ENCODE measurements at regions not wholly inside any gene's neighbourhood (a gene's known extent, or its start where the extent isn't known, plus 50 kb on each side); places are given as distances from the start of the nearest gene placed in this dataset.

DNA sequence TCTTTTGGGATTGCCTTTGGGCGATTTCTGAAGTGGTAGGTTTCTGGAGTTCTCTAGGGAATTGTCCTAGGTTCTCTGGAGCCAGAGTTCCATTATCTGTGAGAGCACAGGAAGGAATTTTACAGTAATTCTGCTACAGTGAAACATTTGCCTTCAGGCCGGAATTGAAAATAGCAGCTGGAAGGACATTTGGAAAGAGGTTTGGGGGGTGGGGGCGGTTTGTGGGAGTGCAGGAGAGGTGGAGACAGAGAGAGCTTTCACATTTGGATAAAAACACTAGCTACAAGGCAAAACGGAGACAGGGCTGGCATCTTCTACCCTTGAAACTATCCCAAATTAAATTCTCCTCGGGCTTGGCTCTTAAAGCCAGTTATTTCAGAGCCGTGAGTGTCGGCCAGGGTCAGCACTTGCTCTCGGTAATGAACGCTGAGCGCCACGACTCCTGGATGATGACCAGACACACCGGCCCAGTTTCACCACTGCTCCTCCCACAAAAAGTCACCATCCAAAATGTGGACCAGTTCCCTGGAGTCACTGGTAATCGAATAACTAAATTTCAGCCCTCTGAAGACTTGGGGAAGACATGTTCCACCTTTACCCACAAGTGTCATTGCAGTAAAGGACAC, 67.7 kb upstream of the TANC2 start:
- Histone ChIP-seq H3K4me3 (no peak overlapping the region), H3K4me1 (ENCODE audit: low read depth) (no peaks in the 10 kb centered on the region), H3K36me3 (ENCODE audit: low read depth) (no peaks in the 10 kb centered on the region), H3K9me3 (no peaks in the 10 kb centered on the region)
- TF ChIP-seq, protein P1, sequence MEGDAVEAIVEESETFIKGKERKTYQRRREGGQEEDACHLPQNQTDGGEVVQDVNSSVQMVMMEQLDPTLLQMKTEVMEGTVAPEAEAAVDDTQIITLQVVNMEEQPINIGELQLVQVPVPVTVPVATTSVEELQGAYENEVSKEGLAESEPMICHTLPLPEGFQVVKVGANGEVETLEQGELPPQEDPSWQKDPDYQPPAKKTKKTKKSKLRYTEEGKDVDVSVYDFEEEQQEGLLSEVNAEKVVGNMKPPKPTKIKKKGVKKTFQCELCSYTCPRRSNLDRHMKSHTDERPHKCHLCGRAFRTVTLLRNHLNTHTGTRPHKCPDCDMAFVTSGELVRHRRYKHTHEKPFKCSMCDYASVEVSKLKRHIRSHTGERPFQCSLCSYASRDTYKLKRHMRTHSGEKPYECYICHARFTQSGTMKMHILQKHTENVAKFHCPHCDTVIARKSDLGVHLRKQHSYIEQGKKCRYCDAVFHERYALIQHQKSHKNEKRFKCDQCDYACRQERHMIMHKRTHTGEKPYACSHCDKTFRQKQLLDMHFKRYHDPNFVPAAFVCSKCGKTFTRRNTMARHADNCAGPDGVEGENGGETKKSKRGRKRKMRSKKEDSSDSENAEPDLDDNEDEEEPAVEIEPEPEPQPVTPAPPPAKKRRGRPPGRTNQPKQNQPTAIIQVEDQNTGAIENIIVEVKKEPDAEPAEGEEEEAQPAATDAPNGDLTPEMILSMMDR (IDR thresholded peaks at IDR 0.05), result no peak
- ATAC-seq (no peak), DNase-seq (no peak)
- intact Hi-C loops (cut with DNase I, micrococcal nuclease), result no loop called here

DNA sequence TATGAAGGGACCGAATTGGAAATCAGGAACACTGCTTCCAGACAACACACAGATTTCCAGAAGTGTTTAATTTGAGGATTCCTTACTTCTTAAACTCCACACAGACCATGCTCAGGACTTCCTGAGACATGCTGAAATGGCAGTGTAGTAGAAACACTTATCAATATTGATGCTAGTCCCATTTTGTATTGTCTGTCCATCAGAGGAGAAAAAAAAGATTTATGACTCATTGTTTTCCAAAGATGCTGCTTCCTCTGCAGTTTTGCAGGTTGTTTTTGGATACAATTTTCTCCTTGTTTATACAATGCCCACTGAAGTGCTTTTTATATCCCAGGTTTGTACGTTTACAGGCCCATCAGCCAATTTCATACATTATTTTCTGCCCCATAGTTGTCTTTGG, 68.3 kb upstream of the TANC2 start:
- H3K4me3 ChIP-seq, result no peak overlapping the region
- ATAC-seq (no peak), DNase-seq (no peak)
- TF ChIP-seq, protein P1 (IDR thresholded peaks at IDR 0.05), result no peak
- H3K36me3 ChIP-seq (ENCODE audit: low read depth), result no peaks in the 10 kb centered on the region
- intact Hi-C loops (cut with DNase I, micrococcal nuclease), result no loop called here
- H3K9me3 ChIP-seq, result no peaks in the 10 kb centered on the region
- no peaks in the 10 kb centered on the region for H3K4me1 ChIP-seq (ENCODE audit: low read depth)

DNA sequence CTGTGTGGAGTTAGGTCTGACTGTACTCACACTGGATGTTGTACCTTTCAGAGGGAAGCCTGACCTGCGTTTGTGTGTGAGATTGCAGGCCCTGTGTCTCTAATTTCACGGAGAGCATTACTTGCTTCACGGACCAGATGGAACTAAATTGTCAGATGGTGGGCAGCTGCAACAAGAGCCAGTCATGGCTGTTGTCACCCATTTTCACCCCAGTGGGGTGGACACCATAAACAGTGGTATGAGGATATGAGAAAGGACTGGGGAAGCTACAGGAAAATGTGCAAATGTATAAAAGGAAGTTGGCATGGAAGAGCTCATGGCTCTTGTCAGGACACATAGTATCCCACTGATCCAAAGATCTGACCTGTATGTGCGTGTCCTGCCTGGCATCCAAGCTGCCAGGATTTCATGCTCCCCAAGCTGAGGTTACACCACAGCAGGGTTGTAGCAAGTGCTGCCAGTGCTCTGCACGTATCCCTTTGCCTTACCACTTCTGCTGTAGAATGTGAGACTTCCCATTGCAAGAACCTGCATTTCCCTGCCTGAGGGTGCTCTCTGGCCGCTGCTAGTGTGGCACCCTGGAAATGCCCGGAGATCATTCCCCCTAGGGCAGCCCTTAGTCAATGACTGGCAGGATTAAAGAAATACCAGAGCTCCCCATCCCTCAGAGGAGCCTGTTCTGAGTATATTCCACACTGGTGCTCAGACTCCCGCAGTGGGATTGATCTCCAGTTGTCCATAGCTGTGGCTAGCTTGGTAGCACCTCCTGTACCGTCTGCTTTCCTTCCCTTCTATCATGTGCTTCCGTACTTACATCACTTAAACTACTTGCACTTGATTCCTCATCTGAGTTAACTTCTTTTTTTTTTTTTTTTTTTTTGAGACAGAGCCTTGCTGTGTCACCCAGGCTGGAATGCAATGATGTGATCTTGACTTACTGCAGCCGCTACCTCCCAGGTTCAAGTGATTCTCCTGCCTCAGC, 70.4 kb upstream of the TANC2 start:
- no peaks in the 10 kb centered on the region for H3K36me3 ChIP-seq (ENCODE audit: low read depth)
- ATAC-seq, result no peak
- H3K9me3 ChIP-seq, result no peaks in the 10 kb centered on the region
- intact Hi-C loops (cut with DNase I, micrococcal nuclease), result no loop called here
- no peak for DNase-seq
- TF ChIP-seq, protein P1 (IDR thresholded peaks at IDR 0.05), result no peak
- H3K4me3 ChIP-seq, result no peak overlapping the region
- H3K4me1 ChIP-seq (ENCODE audit: low read depth), result no peaks in the 10 kb centered on the region

DNA sequence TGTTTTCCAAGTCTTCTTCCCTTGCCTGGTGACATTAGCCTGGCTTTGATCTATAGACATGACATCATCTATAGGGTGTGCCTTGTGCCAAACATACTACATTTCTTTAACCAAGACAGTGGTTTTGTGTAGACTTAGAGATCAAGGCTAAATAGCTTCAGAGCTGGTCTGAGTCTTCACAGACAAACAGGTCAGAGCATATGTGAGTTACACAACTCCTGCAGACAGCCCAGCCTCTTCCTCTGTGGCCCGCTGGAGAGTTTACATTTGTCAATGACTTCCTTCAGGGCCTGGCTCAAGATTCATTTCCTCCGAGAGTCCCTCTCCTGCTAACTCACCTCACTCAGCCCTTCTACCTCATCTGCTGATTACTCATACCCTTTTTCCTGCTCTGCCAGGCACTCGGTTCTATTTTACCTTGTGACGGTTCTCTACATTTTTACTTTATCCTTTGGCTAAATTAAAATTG, 73.1 kb upstream of the TANC2 start:
- DNase-seq (peak in 1 of 3 donors; percentile 29), ATAC-seq (peak; percentile 76)
- Histone ChIP-seq H3K9me3 (no peaks in the 10 kb centered on the region), H3K4me1 (ENCODE audit: low read depth) (no peaks in the 10 kb centered on the region), H3K4me3 (no peak overlapping the region), H3K36me3 (ENCODE audit: low read depth) (no peaks in the 10 kb centered on the region)
- TF ChIP-seq, protein P1 (IDR thresholded peaks at IDR 0.05), result no peak
- intact Hi-C loops (cut with DNase I, micrococcal nuclease), result no loop called here

DNA sequence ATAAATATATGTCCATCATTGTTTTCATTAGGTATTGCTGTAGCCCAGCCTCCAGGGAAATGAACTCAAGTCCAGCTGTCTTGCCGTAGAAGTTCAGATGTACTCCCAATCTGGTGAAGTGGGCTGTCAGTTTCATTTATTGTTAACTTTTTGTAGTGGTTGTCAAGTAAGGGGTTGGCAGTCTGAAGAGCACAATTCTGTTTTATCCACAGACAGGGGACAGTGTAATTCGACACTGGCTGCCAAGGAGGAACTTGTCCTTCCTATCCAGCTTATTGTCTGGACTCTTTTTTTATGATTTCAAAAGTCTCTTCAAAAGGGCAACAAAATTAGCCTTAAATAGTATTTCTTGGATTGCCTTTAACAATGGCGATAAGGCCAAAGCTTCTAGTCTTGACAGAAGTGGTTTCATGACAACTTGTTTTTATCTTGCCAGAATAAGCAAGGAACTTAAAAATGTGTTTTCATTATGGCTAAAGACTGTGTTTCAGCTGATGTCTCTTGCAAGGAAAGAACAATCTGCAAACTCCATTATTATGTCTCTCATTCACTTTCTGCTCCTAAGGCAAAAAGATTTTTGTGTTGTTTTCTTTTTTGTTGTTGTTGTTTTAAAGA, 73.9 kb upstream of the TANC2 start:
- Histone ChIP-seq H3K36me3 (ENCODE audit: low read depth) (no peaks in the 10 kb centered on the region), H3K9me3 (no peaks in the 10 kb centered on the region), H3K4me3 (no peak overlapping the region), H3K4me1 (ENCODE audit: low read depth) (no peaks in the 10 kb centered on the region)
- intact Hi-C loops (cut with DNase I, micrococcal nuclease), result no loop called here
- no peak for DNase-seq
- TF ChIP-seq, protein P1 (IDR thresholded peaks at IDR 0.05), result no peak
- no peak for ATAC-seq

Measured in mucosa of descending colon (tissue), 3 donors.